CD4-positive, alpha-beta T cell treated with Interleukin-1 beta for 1 hour (primary cell): ENCODE measurements at regions not wholly inside any gene's neighbourhood (a gene's known extent, or its start where the extent isn't known, plus 50 kb on each side); places are given as distances from the start of the nearest gene placed in this dataset.

ENCODE experiments used
- DNase-seq, 2 donors: peaks; one replicate each; pipeline ENCODE4 v3.0.0-alpha.2; 2020 to 2022

DNA sequence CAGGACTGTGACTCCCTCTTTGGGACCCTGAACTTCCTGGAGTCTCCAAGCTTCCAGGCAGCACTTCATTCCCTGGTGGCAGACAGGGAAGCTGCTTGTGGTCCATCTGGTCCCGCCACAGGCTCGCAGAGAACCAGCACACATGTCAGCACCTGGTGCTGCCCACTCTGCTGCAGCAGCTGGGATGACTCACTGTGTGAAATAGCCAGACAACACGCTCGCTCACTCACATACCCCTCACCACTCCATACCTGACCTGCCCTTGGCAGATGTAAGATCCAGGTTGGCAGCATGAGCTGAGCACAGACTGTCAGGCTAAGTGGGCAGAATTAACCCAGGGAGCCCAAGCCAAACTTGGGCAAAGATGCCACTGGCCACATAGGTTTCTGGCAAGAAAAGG, 613.5 kb downstream of the PCDH18 start:
- DNase-seq = no peak

DNA sequence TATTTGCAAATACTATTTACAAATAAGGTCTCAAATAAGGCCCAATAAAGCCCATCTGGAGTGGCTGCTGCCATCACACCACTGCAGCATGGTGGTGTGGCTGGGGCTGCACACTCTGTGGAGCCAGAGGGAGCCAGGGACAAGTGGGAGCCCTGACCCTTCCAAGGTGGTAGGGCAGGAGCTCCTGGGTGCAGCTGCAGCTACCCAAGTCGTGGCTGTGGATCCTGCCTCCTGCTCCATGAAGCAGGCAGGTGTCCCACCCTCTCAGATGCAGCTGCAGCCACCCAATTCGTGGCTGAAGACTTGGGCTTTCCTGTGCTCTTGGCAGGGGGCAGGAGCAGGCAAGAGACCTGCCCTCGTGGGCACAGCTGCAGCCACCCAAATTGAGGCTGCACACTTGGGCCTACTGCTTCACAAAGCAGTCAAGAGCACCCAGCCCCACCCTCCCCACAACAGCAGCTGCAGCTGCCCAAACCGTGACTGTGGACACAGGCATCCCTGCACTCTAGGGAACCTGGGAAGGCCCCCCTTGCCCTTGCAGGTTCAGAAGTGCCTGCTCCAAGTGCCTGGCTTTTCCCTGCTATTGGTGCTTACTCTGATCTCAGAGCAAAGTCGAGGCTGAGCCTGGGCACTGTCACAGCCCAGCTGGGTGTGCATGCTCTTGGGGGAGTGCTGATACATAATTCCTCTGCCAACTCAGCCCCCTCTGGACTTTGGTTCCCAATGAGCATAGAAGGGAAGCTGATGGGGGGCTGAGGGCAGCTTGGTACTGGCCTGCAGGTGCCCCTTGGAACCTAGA, 614.8 kb downstream of the PCDH18 start:
- DNase-seq = no peak

DNA sequence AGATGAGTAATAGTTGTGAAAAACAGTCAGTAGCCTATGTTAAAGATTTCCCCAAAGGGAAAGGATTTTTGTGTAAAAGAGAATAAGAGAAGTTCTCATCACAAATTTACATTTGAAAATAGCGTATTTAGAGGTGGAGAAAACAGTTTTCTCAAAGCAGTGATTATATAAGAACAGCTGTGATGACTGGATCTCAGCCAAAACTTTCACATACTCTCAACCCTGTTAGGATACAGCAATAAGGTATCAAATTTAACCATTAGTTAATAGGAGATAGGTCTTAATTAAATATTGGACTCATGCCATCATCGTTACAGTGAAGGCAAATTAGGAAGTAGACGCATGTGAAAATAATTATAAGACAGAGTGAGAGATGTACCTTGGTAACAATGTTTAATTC, 622.7 kb downstream of the PCDH18 start:
- DNase-seq = no peak

DNA sequence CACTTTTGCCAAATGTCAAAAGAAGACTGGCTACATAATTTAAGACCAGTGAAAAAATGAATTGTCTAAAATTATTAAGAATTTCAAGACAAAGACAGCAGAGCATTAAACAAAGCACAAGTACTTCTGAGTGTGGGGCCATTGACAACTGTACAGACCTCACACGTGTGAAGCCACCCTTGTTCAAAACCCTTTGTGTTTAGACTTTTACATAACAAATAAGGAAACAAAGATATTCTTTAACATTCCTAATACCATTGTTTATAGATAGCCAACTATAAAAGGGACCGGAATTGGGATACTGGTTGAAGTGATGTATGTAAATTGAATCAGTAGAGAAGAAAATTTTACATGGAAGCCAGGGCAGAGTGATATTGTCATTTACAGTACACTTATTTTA, 624.2 kb downstream of the PCDH18 start:
- no peak for DNase-seq

DNA sequence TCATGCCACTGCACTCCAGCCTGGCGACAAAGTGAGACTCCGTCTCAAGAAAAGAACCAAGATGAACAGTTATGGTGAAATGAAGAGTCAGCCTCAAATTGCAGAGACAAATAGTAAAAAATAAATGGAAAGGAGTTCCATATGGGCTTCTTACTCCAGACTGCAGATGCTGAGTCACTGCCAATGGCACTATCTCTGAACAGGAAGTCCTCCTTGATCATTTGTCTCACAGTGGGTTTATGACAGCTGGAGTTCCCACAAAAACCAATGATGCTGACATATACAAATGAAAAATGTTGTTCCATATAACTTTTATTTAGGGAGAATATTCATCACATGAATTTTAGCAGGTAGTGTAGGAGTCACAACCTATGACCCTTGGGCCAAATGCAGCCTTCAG, 631.6 kb downstream of the PCDH18 start:
- no peak for DNase-seq

DNA sequence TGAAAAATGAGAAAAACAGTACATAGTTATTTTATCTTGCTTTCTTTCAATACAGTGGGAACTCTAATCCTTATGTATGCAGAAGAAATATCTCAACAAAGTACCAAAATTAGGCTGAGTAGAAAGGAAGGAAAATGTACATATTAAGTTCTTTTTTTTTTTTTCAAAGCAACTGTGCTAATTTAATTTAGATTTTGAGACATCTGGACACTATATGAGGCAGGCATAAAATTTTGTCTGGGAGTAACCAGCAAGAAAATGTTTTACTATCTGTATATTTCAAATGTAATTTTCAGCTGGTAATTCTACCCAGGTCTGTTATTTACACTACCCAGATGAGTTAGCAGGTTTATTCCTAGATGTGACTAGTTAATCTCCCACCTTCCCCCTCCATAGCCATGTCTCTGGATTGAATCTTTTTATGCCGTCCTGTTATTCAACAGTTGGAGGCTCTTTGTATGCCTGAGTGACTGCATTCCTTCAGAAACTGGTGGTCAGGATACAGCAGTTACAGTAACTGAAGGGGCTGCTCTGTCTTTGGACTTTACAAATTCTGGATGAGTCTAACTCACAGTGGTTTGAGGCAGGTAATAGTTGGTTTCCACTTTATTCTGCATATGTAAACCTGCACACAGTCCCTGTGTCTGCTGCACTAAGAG, 633.6 kb downstream of the PCDH18 start:
- no peak for DNase-seq

DNA sequence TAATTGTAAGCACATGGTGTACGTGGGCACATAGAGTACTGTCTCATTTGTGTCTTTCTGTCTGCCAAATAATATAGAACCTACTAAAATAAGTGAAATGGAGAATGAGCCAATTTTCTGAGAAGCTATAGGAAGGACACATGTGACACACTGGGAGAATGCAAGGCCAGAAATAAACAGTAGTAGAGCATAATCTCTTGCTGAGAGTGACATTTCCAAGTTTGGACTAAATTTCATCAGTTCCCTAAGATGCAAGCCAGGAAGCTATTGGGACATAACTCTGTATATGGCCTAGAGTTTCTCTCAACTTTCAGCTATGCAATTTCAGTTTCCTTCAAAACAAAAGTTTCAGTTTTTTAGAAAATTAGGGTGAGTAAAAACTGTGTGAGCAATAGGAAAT, 638.7 kb downstream of the PCDH18 start:
- DNase-seq = no peak

DNA sequence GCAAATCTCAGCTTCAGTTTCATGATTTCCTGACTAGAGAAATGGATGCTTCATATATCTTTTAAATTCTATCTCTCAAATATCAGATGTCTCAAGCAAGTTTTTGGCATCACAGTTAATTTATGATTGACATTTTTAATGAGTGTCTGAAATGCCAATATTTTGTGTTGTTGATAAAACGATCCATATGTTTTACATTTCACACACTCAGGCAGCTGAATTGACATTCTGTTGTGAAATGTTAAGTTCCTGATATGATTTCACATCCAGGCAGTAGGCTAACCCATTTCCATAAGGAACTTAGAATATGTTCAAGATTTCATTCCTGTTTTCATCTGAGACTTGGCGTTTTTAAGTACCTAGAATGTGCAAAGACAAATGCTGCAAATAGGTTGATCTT, 650.6 kb downstream of the PCDH18 start:
- DNase-seq = no peak

DNA sequence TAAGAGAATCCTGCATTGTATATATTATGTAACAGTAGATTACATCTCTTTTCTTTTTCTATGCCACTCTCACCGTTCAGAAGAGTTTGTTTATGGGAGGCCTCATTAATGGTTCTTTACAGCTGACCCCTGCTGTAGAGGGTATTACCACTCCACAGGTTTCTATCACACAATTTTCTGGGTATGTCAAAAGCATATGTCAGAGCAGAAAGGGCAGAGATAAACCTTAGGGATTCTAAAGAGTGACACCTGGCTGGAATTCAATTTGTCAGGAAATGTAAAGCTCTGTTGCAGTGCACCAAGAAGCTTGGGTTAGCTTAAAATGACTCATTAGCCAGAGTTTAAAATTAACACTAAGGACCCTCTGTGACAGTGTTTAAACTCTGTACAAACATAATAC, 658.7 kb downstream of the PCDH18 start:
- DNase-seq = no peak

DNA sequence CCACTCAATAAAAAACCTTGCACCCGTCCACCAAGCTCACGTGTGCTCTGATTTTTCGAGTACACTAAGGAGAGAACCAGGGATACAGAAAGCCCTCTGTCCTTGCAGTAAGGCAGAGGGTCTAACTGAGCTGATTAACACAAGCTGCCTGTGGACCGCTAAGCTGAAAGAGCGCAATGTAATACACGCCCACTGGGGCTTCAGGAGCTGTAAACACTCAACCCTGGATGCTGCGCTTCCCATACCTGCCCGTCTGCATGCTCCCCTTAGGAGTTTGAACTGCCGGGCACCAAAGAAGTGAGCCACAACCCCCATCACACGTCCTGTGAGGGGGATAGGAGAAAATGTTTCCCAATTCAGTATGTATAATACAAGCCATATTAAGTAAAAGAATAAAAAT, 664.8 kb downstream of the PCDH18 start:
- no peak for DNase-seq

DNA sequence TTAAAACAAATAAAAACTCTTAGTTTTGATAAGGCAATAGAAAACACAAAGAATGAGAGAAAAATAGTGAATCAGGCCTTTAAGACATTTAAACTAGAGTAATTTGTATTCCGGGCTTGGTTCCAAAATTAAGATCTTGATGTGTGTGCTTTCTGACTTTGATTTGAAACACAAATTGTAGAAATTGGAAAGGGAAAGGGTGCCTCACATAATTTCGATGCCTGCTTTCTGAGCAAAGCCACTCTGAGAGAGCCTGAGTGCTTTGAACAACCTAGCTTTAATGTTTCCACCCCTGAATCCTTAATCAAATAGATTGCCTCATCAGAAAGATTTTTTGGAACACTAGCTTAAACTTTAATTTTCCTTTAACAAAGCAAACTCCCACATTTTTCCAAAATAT, 666.8 kb downstream of the PCDH18 start:
- DNase-seq = no peak

DNA sequence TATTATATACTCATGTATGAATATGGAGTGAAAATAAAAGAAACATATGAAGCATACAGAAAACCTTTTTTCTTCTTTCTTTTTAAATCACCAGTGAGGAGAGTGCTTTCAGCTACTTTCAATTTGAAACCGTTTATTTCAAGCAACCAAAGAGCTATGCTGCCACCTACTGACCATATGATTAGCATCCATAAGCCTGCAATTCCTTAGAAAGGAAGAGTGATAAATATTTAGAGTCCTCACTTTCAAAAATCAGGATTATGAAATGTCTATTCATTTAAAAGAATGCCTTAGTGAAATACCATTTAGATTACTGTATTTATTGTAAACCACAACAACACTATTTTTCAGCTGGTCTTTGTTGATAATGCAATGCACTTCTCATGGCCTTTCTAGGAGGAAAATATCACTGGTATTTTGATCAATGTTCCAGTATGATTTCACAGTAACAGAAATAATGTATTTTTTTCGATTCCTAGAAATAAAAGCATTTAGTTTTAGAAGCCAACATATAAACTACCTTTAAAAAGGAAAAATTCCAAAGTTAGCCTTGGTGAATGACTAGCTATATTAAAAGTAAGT, 667.6 kb downstream of the PCDH18 start:
- peak in 1 of 2 donors; percentile 32 for DNase-seq

DNA sequence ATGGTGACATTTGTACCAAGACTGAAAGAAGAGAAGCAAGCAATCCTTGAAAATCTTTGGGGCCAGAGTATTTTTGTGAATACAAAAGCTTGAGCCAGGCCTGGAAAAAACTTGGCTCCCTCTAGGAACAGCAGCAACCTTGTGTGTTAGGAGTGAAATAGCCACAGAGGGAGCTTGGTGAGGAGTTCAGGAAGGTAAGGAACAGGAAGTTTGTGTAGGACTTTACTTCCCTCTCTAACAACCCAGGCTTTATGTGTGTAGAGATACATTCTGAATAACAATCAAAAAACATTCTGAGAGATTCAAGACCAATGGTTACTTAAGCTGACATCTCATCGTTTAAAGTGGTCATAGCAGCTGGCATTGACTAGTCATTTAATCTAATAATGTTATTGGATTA, 668.5 kb downstream of the PCDH18 start:
- DNase-seq = no peak

DNA sequence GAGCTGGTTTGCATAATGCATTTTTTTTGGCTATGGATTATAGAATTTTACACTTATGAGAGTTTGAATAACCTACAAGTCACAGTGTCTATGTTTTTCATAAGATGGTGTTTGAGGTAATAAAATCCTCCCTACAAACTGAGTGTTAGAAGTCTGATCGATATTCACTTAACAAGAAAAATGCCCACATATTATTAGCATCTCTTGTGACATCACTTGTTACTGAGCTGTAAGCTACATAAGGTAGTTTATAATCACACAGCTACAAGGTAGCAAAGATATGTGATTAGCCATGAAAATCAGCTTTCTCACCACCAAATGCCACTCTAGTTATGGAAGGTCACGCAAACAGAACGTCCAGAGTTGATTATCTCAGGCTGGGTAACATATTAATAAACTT, 669.6 kb downstream of the PCDH18 start:
- DNase-seq = no peak

DNA sequence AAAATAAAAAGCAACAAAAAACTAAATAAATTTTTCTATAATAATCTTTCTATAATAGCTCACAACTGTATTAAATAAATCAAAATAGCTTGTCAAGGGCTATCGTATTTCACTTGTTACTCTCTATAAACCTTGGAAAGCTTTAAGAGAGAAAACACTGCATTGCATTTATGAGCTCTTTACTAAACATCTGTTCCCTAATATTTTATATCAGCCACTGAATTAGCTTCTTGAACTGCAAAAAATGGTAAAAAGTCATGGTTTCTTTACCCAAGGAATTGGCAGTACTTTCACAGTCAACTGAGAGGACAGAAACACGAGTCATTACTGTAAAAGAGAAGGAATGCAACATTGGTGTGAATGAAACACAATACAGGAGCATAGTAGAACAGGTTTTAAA, 671.2 kb downstream of the PCDH18 start:
- no peak for DNase-seq

DNA sequence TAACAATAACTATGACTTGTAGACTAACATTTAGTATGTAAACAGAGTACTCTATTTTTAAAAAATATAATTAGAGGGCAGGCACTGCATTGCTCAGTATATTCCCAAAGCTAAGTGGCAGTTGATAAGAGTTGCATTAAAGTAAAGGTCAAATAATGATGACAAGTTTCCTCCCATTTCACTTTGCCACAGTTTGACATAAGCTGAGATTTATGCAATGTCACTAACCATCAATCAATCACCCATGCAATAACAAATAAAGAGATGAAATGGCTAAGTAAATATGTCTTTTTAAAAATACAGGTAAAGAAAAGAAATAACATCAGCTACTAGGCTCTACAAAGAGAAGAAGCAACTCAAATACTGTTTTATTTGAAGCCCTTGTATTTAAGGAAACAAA, 673.4 kb downstream of the PCDH18 start:
- DNase-seq = no peak

DNA sequence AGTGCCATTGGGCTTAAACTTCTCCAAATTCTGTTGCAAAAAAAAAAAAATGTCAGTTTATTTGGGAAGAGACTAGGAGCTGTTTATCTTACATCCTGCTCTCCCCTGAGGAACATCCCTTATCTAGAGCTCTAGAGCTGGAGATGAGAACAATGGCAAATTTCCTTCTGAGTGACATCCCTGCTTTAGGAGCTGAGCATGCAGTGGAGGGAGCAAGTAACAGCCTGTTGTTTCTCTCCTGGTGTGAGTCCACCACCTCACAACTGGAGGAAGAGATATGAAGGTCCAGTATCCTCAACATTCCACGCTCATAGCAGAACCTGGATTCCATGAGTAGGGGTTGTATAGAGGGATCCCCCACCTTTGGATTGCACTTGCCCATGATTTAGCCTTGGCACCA, 676.4 kb downstream of the PCDH18 start:
- no peak for DNase-seq

DNA sequence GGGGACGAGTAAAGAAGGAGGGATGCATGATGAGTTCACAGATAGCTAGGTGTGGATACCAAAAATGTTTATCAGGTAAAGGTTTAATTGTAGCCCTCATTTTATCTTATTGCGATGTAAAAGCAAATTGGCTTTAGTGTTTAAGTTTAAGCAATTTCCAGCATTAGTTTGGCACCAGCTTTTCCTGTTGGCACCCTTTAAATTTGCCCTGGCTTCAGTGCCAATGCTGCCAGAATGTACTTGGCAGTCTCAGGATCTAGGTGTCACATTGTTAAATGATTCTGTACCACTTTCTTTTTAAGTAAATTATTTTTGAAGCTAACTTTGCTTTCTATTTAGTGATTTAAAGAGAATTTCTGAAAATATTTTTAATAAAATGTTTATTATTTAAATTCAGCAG, 681.8 kb downstream of the PCDH18 start:
- no peak for DNase-seq

DNA sequence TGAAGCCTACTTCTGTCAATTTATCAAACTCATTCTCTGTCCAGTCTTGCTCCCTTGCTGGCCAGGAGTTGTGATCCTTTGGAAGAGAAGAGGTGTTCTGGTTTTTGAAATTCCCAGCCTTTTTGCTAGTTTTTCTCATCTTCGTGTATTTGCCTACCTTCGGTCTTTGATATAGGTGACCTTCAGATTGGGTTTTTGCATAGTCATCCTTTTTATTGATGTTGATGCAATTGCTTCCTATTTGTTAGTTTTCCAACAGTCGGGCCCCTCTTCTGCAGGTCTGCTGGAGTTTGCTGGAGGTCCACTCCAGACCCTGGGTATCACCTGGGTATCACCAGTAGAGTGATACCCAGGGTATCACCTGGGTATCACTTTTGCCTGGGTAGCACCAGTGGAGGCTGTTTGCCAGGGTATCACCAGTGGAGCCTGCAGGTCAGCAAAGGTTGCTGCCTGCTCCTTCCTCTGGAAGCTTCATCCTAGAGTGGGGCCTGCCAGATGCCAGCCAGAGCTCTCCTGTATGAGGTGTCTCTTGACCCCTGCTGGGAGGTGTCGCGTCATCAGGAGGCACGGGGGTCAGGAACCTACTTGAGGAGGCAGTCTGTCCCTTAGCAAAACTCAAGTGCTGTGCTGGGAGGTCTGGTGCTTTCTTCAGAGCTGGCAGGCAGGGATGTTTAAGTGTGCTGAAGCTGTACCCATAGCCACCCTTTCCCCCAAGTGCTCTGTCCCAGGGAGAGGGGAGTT, 684.2 kb downstream of the PCDH18 start:
- DNase-seq = no peak

DNA sequence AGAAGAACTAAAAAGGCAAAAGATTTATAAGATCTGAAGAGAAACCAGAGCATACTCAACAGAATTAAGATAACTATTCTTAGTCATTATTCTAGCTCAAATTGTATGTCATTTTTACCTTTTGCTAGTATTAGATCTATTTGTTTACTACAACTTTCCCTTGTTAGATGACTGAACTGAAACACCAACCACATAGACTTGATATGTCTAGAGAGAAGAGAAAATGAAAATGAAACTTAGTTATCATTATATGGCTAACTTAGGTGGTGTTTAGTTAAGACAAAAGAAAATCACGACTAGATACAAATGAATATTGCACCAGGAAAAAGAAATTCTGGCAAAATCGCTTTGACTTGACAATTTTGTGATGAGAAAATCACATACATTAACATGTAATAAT, 690.8 kb downstream of the PCDH18 start:
- no peak for DNase-seq

DNA sequence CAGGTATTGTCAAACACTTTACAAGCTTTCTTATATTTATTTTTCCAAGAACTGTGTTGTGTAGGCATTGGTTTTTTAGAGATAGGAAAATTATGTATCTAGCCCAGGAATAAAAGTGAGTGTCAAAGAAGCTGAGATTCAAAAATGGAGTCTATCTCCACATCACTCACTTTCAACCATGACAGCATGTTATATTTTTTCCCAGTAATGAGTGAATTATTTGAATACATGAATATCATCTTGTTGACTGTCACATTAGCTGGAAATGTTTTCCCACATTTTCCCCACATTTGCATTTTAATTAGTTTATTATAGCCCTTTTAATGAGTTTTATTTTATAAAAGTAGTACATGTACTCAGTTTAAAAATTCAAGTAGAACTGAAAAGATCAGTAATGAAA, 693.7 kb downstream of the PCDH18 start:
- no peak for DNase-seq

DNA sequence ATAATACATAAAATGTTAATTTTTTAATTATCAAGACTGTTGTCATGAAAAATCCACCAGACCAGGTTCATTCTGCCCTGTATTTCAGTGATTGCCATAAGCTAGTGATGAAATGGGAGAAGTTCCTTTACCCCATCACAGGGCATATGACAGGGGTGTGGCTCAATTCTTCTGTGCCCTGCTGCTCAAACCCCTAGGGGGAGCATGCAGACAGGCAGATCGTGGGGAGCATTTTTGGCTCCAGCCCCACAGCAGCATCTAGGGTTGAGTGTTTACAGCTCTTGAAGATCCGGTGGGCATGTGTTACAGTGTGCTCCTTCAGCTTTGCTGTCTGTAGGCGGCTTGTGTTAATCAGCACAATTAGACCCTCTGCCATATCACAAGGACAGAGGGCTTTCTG, 700.7 kb downstream of the PCDH18 start:
- DNase-seq = no peak

DNA sequence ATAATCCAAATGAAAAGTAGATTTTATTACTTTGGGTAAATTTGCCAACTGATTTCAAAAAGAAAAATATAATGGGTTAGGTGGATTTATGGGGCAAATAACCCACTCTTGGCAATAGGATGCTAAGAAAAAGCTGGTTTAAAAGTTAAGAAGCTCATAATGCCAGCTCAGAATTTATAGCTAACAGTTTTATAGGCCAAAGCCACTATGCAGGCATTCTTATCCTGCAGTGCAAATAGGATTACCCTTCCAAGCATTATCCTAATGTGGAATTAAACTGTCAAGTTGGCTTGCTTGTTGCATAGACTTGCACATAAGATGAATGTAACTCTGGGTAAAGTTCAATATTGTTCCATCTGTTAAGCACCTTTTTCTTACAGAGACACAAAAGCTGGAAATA, 703.0 kb downstream of the PCDH18 start:
- DNase-seq = no peak

DNA sequence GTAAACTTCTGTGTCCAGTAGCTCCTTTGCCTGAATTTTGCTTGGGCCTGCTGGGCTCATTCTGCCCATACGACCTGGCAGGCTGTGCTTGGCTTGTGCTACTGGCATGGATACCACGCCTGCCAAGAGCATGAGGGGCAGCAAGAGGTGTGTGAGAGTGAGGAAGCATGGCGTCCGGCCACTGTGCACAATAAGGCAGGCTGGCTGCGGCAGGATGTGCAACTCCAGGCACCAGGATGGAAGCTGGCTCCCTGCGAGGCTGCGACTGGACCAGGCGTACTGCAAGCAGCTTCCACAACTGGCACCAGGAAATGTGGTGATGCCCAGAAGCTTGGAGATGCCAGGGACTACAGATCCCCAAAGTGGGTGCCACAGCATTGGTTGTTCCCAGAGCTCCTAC, 709.3 kb downstream of the PCDH18 start:
- no peak for DNase-seq
